Ishikawa (cell line): ENCODE measurements at regions not wholly inside any gene's neighbourhood (a gene's known extent, or its start where the extent isn't known, plus 50 kb on each side); places are given as distances from the start of the nearest gene placed in this dataset.

Source experiments
- CEBPB ChIP-seq: IDR thresholded peaks from 2 replicates; pipeline ENCODE4 v1.6.1; 2012
- CREB1 ChIP-seq: IDR thresholded peaks from 2 replicates; pipeline ENCODE4 v1.6.1; 2012; ENCODE audit warnings: low read depth
- EGR1 ChIP-seq: IDR thresholded peaks from 2 replicates; pipeline ENCODE4 v1.6.1; 2012
- EP300 ChIP-seq: IDR thresholded peaks from 2 replicates; pipeline ENCODE4 v1.6.1; 2012; ENCODE audit warnings: borderline replicate concordance
- FOXM1 ChIP-seq: IDR thresholded peaks from 2 replicates; pipeline ENCODE4 v1.6.1; 2012; ENCODE audit warnings: low read depth, borderline replicate concordance
- MAX ChIP-seq: IDR thresholded peaks from 2 replicates; pipeline ENCODE4 v1.6.1; 2012
- NFIC ChIP-seq: IDR thresholded peaks from 2 replicates; pipeline ENCODE4 v1.6.1; 2012
- RAD21 ChIP-seq: IDR thresholded peaks from 2 replicates; pipeline ENCODE4 v1.6.1; 2012; ENCODE audit warnings: low read depth
- REST ChIP-seq: IDR thresholded peaks from 2 replicates; pipeline ENCODE4 v1.6.1; 2012; ENCODE audit warnings: low read depth, mild to moderate bottlenecking
- TAF1 ChIP-seq: IDR thresholded peaks from 2 replicates; pipeline ENCODE4 v1.6.1; 2012; ENCODE audit warnings: low read depth, mild to moderate bottlenecking
- TCF12 ChIP-seq: IDR thresholded peaks from 2 replicates; pipeline ENCODE4 v1.6.1; 2012; ENCODE audit warnings: low read depth
- TEAD4 ChIP-seq: IDR thresholded peaks from 2 replicates; pipeline ENCODE4 v1.6.1; 2012
- USF1 ChIP-seq: IDR thresholded peaks from 2 replicates; pipeline ENCODE4 v1.6.1; 2012
- YY1 ChIP-seq: IDR thresholded peaks from 2 replicates; pipeline ENCODE4 v1.6.1; 2012; ENCODE audit warnings: low read depth
- ZBTB7A ChIP-seq: IDR thresholded peaks from 2 replicates; pipeline ENCODE4 v1.6.1; 2012; ENCODE audit warnings: low read depth

GRCh38 chr13:60788156-60788829 lies 391.3 kb downstream of the TDRD3 start:
- no peak for TF ChIP-seq CREB1
- TF ChIP-seq CEBPB = no peak
- TF ChIP-seq YY1 = no peak
- no peak for TF ChIP-seq REST
- no peak for TF ChIP-seq USF1
- no peak for TF ChIP-seq RAD21
- no peak for TF ChIP-seq TEAD4
- TF ChIP-seq ZBTB7A = no peak
- TF ChIP-seq EGR1 = no peak
- no peak for TF ChIP-seq FOXM1
- TF ChIP-seq NFIC = no peak
- no peak for TF ChIP-seq TCF12
- TF ChIP-seq MAX = no peak
- TF ChIP-seq TAF1 = no peak

- no peak for TF ChIP-seq ZBTB7A
- no peak for TF ChIP-seq EP300
- no peak for TF ChIP-seq RAD21
- no peak for TF ChIP-seq TCF12
- no peak for TF ChIP-seq FOXM1
- no peak for TF ChIP-seq MAX
- no peak for TF ChIP-seq CREB1
- peak; percentile 96 for TF ChIP-seq CEBPB
- peak; percentile 46; the same call in 1 of the 2 replicates for TF ChIP-seq NFIC
These were observed 390.1 kb downstream of the TDRD3 start for GRCh38 chr13:60787083-60787482.

GRCh38 chr13:60772726-60773125 lies 375.7 kb downstream of the TDRD3 start:
- TF ChIP-seq EP300 (no peak), REST (no peak), EGR1 (no peak), CREB1 (no peak), YY1 (no peak), FOXM1 (no peak), TCF12 (no peak), RAD21 (no peak), NFIC (no peak), TAF1 (no peak), CEBPB (no peak), USF1 (no peak), ZBTB7A (no peak), MAX (no peak), TEAD4 (no peak)

- TF ChIP-seq USF1 = no peak
- TF ChIP-seq TEAD4 = peak; percentile 90
- TF ChIP-seq EGR1 = peak; percentile 37; the same call in 1 of the 2 replicates
- peak; percentile 25; the same call in 1 of the 2 replicates for TF ChIP-seq YY1
- TF ChIP-seq TCF12 = no peak
- peak; percentile 54 for TF ChIP-seq NFIC
These were observed 368.8 kb downstream of the TDRD3 start for GRCh38 chr13:60765700-60766411.

GRCh38 chr13:60759499-60759898 lies 362.5 kb downstream of the TDRD3 start:
- TF ChIP-seq NFIC = peak; percentile 66
- TF ChIP-seq TEAD4 = peak; percentile 69
- TF ChIP-seq USF1 = no peak
- no peak for TF ChIP-seq EGR1
- TF ChIP-seq ZBTB7A = no peak
- no peak for TF ChIP-seq RAD21
- TF ChIP-seq CEBPB = no peak
- no peak for TF ChIP-seq FOXM1
